WTC11 (cell line): ENCODE measurements at regions not wholly inside any gene's neighbourhood (a gene's known extent, or its start where the extent isn't known, plus 50 kb on each side); places are given as distances from the start of the nearest gene placed in this dataset.

Source experiments
- ATAC-seq: fragments of 200-7000 bp; cut with Tn5 transposase; 2 replicates; pipeline ENCODE4 v1.10.0; 2021; ENCODE audit warnings: mild to moderate bottlenecking, moderate library complexity
- CTCF ChIA-PET: fragments of 300-600 bp; sonication (Branson Sonifier 250); formaldehyde crosslinking; loops from one replicate; lab custom pipeline; 2021; ENCODE audit warnings: antibody characterized with exemption; lab: Charles Lee
- POLR2A ChIA-PET: fragments of 350-600 bp; sonication (Branson Sonifier 250); formaldehyde crosslinking; loops from one replicate; lab custom pipeline; 2021; ENCODE audit warnings: antibody characterized with exemption; lab: Charles Lee
- DNase-seq: peaks from one replicate; pipeline ENCODE4 v3.0.0; 2021; ENCODE audit warnings: low spot score
- H3K27ac Mint-ChIP-seq: 2 replicates; pipeline ENCODE4 v1.8.0; 2021; ENCODE audit warnings: mixed read lengths
- H3K27me3 Mint-ChIP-seq: 2 replicates; pipeline ENCODE4 v1.8.0; 2021; ENCODE audit warnings: low read depth, mild to moderate bottlenecking, moderate library complexity, mixed read lengths
- H3K36me3 Mint-ChIP-seq: 2 replicates; pipeline ENCODE4 v1.8.0; 2021; ENCODE audit warnings: mixed read lengths
- H3K4me1 Mint-ChIP-seq: 2 replicates; pipeline ENCODE4 v1.8.0; 2022; ENCODE audit warnings: mixed read lengths
- H3K4me3 Mint-ChIP-seq: 2 replicates; pipeline ENCODE4 v1.8.0; 2021; ENCODE audit warnings: mild to moderate bottlenecking, moderate library complexity, mixed read lengths
- H3K9me3 Mint-ChIP-seq: 2 replicates; pipeline ENCODE4 v1.8.0; 2021; ENCODE audit warnings: mixed read lengths
- AFF4 ChIP-seq: sonication (generic); formaldehyde crosslinking; IDR thresholded peaks from 2 replicates; pipeline ENCODE4 v1.8.1; 2023; ENCODE audit warnings: mild to moderate bottlenecking, missing genetic modification reagents, borderline replicate concordance
- ATF1 ChIP-seq: sonication (generic); formaldehyde crosslinking; IDR thresholded peaks from 2 replicates; pipeline ENCODE4 v1.8.1; 2023; ENCODE audit warnings: mild to moderate bottlenecking, moderate library complexity, missing genetic modification reagents
- CBFB ChIP-seq: sonication (generic); formaldehyde crosslinking; IDR thresholded peaks from 2 replicates; pipeline ENCODE4 v1.8.1; 2022; ENCODE audit warnings: mild to moderate bottlenecking, low read depth, missing genetic modification reagents
- CREM ChIP-seq: sonication (generic); formaldehyde crosslinking; IDR thresholded peaks from 2 replicates; pipeline ENCODE4 v1.8.1; 2022; ENCODE audit warnings: mild to moderate bottlenecking, missing genetic modification reagents, moderate library complexity
- E2F5 ChIP-seq: sonication (generic); formaldehyde crosslinking; IDR thresholded peaks from 2 replicates; pipeline ENCODE4 v1.8.1; 2022; ENCODE audit warnings: mild to moderate bottlenecking, moderate library complexity, missing genetic modification reagents
- ERG ChIP-seq: fragments of 250-450 bp; sonication (Bioruptor Pico); IDR thresholded peaks from 2 replicates; pipeline ENCODE4 v1.8.0; 2021; ENCODE audit warnings: mild to moderate bottlenecking
- GABPB1 ChIP-seq: sonication (generic); formaldehyde crosslinking; IDR thresholded peaks from 2 replicates; pipeline ENCODE4 v1.8.1; 2023; ENCODE audit warnings: mild to moderate bottlenecking, missing genetic modification reagents
- GRHL2 ChIP-seq: fragments of 250-450 bp; sonication (Bioruptor Pico); IDR thresholded peaks from 2 replicates; pipeline ENCODE4 v1.8.0; 2022; ENCODE audit warnings: mild to moderate bottlenecking, moderate library complexity; ENCODE audit not compliant: insufficient replicate concordance, severe bottlenecking
- MAX ChIP-seq: sonication (generic); formaldehyde crosslinking; IDR thresholded peaks from 2 replicates; pipeline ENCODE4 v1.8.0; 2022; ENCODE audit warnings: mild to moderate bottlenecking, missing genetic modification reagents
- MLX ChIP-seq: sonication (generic); formaldehyde crosslinking; IDR thresholded peaks from 2 replicates; pipeline ENCODE4 v1.8.1; 2023; ENCODE audit warnings: mild to moderate bottlenecking, missing genetic modification reagents, moderate library complexity
- NR3C1 ChIP-seq: sonication (generic); formaldehyde crosslinking; conservative IDR thresholded peaks from 2 replicates; pipeline ENCODE4 v1.8.1; 2023; ENCODE audit warnings: low read depth, mild to moderate bottlenecking, missing genetic modification reagents
- STAT6 ChIP-seq: sonication (generic); formaldehyde crosslinking; conservative IDR thresholded peaks from 2 replicates; pipeline ENCODE4 v1.8.1; 2023; ENCODE audit warnings: mild to moderate bottlenecking, low read depth, missing genetic modification reagents, moderate library complexity
- TEAD1 ChIP-seq: sonication (generic); formaldehyde crosslinking; IDR thresholded peaks from 2 replicates; pipeline ENCODE4 v1.8.0; 2022; ENCODE audit warnings: mild to moderate bottlenecking, missing genetic modification reagents
- ZBTB21 ChIP-seq: sonication (generic); formaldehyde crosslinking; IDR thresholded peaks from 2 replicates; pipeline ENCODE4 v1.8.1; 2023; ENCODE audit warnings: mild to moderate bottlenecking, missing genetic modification reagents, borderline replicate concordance
- ZMAT4 ChIP-seq: fragments of 250-450 bp; sonication (Bioruptor Pico); IDR thresholded peaks from 2 replicates; pipeline ENCODE4 v1.9.0; 2021; ENCODE audit warnings: mild to moderate bottlenecking
- ZNF317 ChIP-seq: sonication (generic); formaldehyde crosslinking; IDR thresholded peaks from 2 replicates; pipeline ENCODE4 v1.8.1; 2023; ENCODE audit warnings: low read depth, mild to moderate bottlenecking, moderate library complexity, missing genetic modification reagents, borderline replicate concordance
- ZNF425 ChIP-seq: fragments of 250-450 bp; sonication (Bioruptor Pico); conservative IDR thresholded peaks from 2 replicates; pipeline ENCODE4 v1.9.0; 2021; ENCODE audit warnings: mild to moderate bottlenecking
- ZNF532 ChIP-seq: fragments of 250-450 bp; sonication (Bioruptor Pico); IDR thresholded peaks from 2 replicates; pipeline ENCODE4 v1.9.0; 2021; ENCODE audit warnings: mild to moderate bottlenecking, borderline replicate concordance

GRCh38 chr3:64351713-64352638 is 126.7 kb upstream of the PRICKLE2 start:
- peaks cover 8% of the 10 kb centered on the region for H3K4me1 Mint-ChIP-seq
- H3K4me3 Mint-ChIP-seq, result no peak overlapping the region
- no peak overlapping the region for H3K27ac Mint-ChIP-seq
- TF ChIP-seq ZBTB21, result no peak
- no peak for TF ChIP-seq ZNF317 (CRISPR knock-in tag)
- TF ChIP-seq ZMAT4 (CRISPR knock-in tag), result no peak
- TF ChIP-seq MAX (CRISPR knock-in tag), result no peak
- no peak for TF ChIP-seq ZNF532 (CRISPR knock-in tag)
- no peak for TF ChIP-seq TEAD1 (CRISPR knock-in tag)
- no peak for TF ChIP-seq CREM (CRISPR knock-in tag)
- TF ChIP-seq ERG (CRISPR knock-in tag), result no peak
- TF ChIP-seq MLX (CRISPR knock-in tag), result no peak
- TF ChIP-seq NR3C1 (CRISPR knock-in tag), result no peak
- TF ChIP-seq CBFB (CRISPR knock-in tag), result no peak
- TF ChIP-seq E2F5 (CRISPR knock-in tag), result no peak
- TF ChIP-seq STAT6, result no peak
- no peak for TF ChIP-seq ZNF425 (CRISPR knock-in tag)
- TF ChIP-seq ATF1 (CRISPR knock-in tag), result no peak
- TF ChIP-seq GABPB1, result no peak
- TF ChIP-seq GRHL2, result no peak
- TF ChIP-seq AFF4 (CRISPR knock-in tag), result no peak

More at GRCh38 chr3:64351713-64352638, 126.7 kb upstream of the PRICKLE2 start:
- no peaks in the 10 kb centered on the region for H3K27me3 Mint-ChIP-seq
- H3K36me3 Mint-ChIP-seq, result no peaks in the 10 kb centered on the region
- ATAC-seq, result no peak
- POLR2A ChIA-PET, result no interaction called here
- H3K9me3 Mint-ChIP-seq, result no peaks in the 10 kb centered on the region
- CTCF ChIA-PET, result no interaction called here
- DNase-seq, result no peak
